ENCODE measurements at regions not wholly inside any gene's neighbourhood (a gene's known extent, or its start where the extent isn't known, plus 50 kb on each side); places are given as distances from the start of the nearest gene placed in this dataset.

- TF ChIP-seq POLR2AphosphoS5 (IDR thresholded peaks at IDR 0.05) (no peak), CTCF (IDR thresholded peaks at IDR 0.05) (no peak)
Measured at GRCh38 chr2:16911746-16912145, 246.1 kb upstream of the CYRIA start.

Measured in stomach (tissue), 4 donors.